ENCODE measurements at regions not wholly inside any gene's neighbourhood (a gene's known extent, or its start where the extent isn't known, plus 50 kb on each side); places are given as distances from the start of the nearest gene placed in this dataset.
"Not testable (repeated sequence)": the region's sequence is repeated elsewhere in the genome, so short reads cannot be mapped to it uniquely, and the experiment has no call there.

GRCh38 chr11:87518266-87518665, 480.5 kb downstream of the TMEM135 start:
- Histone ChIP-seq H3K36me3 (no peaks in the 10 kb centered on the region), H3K4me1 (no peaks in the 10 kb centered on the region), H3K4me3 (no peak overlapping the region), H3K27me3 (no peaks in the 10 kb centered on the region), H3K27ac (no peak overlapping the region), H3K9me3 (no peaks in the 10 kb centered on the region)
- no peak for TF ChIP-seq POLR2AphosphoS5 (IDR thresholded peaks at IDR 0.05; ENCODE audit: insufficient read depth in 1 of 2, low read depth in 1 of 2)
- no peak for TF ChIP-seq POLR2A (IDR thresholded peaks at IDR 0.05)
- TF ChIP-seq CTCF (IDR thresholded peaks at IDR 0.05) = no peak
- intact Hi-C loops (cut with DNase I) = no loop called here
- no peak for DNase-seq (ENCODE audit: extremely low spot score in 2 of 2)

GRCh38 chr11:87517351-87517750, 479.6 kb downstream of the TMEM135 start:
- H3K27me3 ChIP-seq = no peaks in the 10 kb centered on the region
- no peak overlapping the region for H3K4me3 ChIP-seq
- no peaks in the 10 kb centered on the region for H3K9me3 ChIP-seq
- no peaks in the 10 kb centered on the region for H3K36me3 ChIP-seq
- TF ChIP-seq CTCF (IDR thresholded peaks at IDR 0.05) (no peak), POLR2AphosphoS5 (IDR thresholded peaks at IDR 0.05; ENCODE audit: insufficient read depth in 1 of 2, low read depth in 1 of 2) (no peak), POLR2A (IDR thresholded peaks at IDR 0.05) (no peak)
- no peak for DNase-seq (ENCODE audit: extremely low spot score in 2 of 2)
- intact Hi-C loops (cut with DNase I) = no loop called here
- no peaks in the 10 kb centered on the region for H3K4me1 ChIP-seq
- H3K27ac ChIP-seq = no peak overlapping the region

GRCh38 chr11:87507722-87508121, 470.0 kb downstream of the TMEM135 start:
- H3K27me3 ChIP-seq; H3K4me1 ChIP-seq; H3K36me3 ChIP-seq; H3K27ac ChIP-seq; intact Hi-C loops (cut with DNase I); DNase-seq (ENCODE audit: extremely low spot score in 2 of 2); H3K9me3 ChIP-seq; H3K4me3 ChIP-seq: not testable (repeated sequence)

GRCh38 chr11:87506946-87507345, 469.2 kb downstream of the TMEM135 start:
- H3K27me3 ChIP-seq; H3K36me3 ChIP-seq; H3K4me3 ChIP-seq; H3K9me3 ChIP-seq; H3K4me1 ChIP-seq; DNase-seq (ENCODE audit: extremely low spot score in 2 of 2); H3K27ac ChIP-seq; intact Hi-C loops (cut with DNase I): not testable (repeated sequence)

- no peak overlapping the region for H3K4me3 ChIP-seq
- no peaks in the 10 kb centered on the region for H3K9me3 ChIP-seq
- H3K4me1 ChIP-seq = no peaks in the 10 kb centered on the region
- no peaks in the 10 kb centered on the region for H3K27me3 ChIP-seq
- H3K36me3 ChIP-seq = no peaks in the 10 kb centered on the region
- no peak for DNase-seq (ENCODE audit: extremely low spot score in 2 of 2)
- intact Hi-C loops (cut with DNase I) = no loop called here
- TF ChIP-seq CTCF (IDR thresholded peaks at IDR 0.05) (no peak), POLR2AphosphoS5 (IDR thresholded peaks at IDR 0.05; ENCODE audit: insufficient read depth in 1 of 2, low read depth in 1 of 2) (no peak), POLR2A (IDR thresholded peaks at IDR 0.05) (no peak)
- H3K27ac ChIP-seq = no peak overlapping the region
Observed at GRCh38 chr11:87501388-87501787, 463.7 kb downstream of the TMEM135 start.

- H3K9me3 ChIP-seq; H3K27me3 ChIP-seq; H3K4me1 ChIP-seq; intact Hi-C loops (cut with DNase I); H3K36me3 ChIP-seq; H3K27ac ChIP-seq; DNase-seq (ENCODE audit: extremely low spot score in 2 of 2); H3K4me3 ChIP-seq: not testable (repeated sequence)
Observed at GRCh38 chr11:87494936-87495335, 457.2 kb downstream of the TMEM135 start.

- H3K9me3 ChIP-seq; intact Hi-C loops (cut with DNase I); DNase-seq (ENCODE audit: extremely low spot score in 2 of 2); H3K27ac ChIP-seq; H3K27me3 ChIP-seq; H3K4me1 ChIP-seq; H3K4me3 ChIP-seq; H3K36me3 ChIP-seq: not testable (repeated sequence)
Observed at GRCh38 chr11:87494026-87494425, 456.3 kb downstream of the TMEM135 start.

Data from vagina (tissue), 2 donors.